GM20000 (cell line): ENCODE measurements at regions not wholly inside any gene's neighbourhood (a gene's known extent, or its start where the extent isn't known, plus 50 kb on each side); places are given as distances from the start of the nearest gene placed in this dataset.

ENCODE experiments used
- DNase-seq: peaks from one replicate; pipeline ENCODE4 v3.0.0; 2012; ENCODE audit warnings: low spot score
- TF ChIP-seq, protein P1 (sequence below): IDR thresholded peaks from 2 replicates; pipeline ENCODE4 v1.5.1; 2012; ENCODE audit warnings: mild to moderate bottlenecking, control low read depth; ENCODE audit errors: extremely low read depth, missing control alignments

DNA sequence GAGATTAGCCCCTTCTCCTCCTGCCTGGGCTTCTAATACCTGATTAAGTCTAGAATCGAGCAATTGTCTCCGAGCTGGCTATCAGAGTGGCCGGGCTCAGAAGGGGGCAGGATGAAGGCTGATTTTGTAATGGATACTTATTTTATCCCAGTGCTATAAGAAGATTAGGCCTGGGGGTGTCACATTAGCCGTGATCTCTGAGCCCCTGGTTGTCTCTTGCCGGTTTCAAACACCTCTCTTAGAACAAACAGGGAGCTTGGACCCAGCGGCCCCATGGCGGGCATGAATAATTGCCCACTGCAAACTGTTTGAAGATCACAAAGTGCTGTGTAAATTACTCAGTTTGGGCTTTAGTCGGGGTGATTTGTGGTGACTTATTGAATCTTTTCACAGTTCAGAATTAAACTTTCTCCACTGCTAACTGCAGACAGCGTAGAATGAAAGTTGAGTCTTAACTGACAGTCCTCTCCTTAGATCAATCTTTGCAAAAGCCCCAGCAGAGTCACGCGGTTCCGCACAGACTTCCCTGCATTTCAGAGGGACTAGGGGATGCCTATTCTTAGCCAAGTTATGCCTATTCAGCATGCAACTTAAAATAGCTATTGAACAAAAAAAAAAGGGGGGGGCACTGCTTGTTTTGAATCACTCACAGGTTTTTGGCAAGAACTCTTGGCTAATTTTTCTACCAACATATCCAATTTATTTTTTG lies 200.6 kb upstream of the IRX1 start:
- DNase-seq = no peak
- TF ChIP-seq, protein P1, sequence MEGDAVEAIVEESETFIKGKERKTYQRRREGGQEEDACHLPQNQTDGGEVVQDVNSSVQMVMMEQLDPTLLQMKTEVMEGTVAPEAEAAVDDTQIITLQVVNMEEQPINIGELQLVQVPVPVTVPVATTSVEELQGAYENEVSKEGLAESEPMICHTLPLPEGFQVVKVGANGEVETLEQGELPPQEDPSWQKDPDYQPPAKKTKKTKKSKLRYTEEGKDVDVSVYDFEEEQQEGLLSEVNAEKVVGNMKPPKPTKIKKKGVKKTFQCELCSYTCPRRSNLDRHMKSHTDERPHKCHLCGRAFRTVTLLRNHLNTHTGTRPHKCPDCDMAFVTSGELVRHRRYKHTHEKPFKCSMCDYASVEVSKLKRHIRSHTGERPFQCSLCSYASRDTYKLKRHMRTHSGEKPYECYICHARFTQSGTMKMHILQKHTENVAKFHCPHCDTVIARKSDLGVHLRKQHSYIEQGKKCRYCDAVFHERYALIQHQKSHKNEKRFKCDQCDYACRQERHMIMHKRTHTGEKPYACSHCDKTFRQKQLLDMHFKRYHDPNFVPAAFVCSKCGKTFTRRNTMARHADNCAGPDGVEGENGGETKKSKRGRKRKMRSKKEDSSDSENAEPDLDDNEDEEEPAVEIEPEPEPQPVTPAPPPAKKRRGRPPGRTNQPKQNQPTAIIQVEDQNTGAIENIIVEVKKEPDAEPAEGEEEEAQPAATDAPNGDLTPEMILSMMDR = no peak

DNA sequence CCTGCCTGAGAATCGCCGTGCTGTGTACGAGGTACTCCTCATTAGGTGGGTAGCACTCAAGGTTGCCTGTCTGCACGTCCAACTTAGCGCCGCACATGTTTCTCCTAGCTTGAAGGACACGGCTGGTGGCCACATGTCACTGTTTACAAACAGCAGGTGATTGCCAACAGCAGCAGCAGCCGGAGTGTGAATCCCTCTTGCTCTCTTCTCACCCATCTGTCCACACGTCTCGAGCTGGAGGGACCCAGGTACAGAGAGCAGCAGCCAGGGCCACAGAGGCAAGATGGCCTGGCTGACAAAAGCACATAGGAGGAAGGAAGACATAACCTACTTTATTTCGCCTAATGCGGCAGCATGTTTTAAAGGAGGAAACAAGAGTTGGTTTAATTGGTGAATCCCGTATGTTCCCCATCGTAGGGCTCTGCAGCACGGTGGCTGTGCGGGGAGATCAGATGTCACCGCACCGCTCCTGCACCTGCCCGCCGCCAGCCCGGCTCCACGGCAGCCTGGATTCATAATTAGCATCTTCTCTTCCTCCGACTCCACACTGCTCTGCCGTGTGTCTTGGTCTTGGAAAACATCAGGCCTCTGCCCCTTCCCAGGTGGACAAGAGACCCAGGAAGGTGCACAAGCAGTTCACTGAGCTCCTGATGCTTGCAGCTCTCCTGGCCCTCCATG lies 201.6 kb upstream of the IRX1 start:
- TF ChIP-seq, protein P1 = no peak
- DNase-seq = no peak

- no peak for DNase-seq
Observed at GRCh38 chr5:3393122-3393919, 202.3 kb upstream of the IRX1 start.

GRCh38 chr5:3392306-3392939 lies 203.2 kb upstream of the IRX1 start:
- peak; percentile 70 for DNase-seq
- TF ChIP-seq, protein P1 = no peak

More at GRCh38 chr5:3393122-3393919, 202.3 kb upstream of the IRX1 start:
- TF ChIP-seq, protein P1 = no peak

DNA sequence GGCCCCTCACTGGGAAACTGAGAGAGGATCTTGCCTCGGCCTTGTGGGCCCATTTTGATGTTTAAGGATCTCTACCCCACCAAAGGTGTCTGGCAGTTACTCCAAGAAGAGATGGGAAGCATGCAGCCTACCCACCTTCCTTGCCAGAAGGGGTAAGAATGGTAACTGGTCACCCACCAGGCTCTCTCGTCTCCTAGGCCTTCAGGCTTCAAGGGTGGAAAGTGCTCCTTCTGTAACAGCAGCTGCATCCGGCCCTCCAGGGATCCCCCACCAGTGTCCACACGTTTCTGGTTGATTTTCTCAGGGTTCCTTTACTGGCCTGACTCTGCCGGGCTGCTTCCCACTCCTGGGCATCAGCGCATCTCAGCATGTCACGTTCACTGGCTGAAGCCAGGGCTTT lies 204.4 kb upstream of the IRX1 start:
- TF ChIP-seq, protein P1 = no peak
- DNase-seq = no peak

DNA sequence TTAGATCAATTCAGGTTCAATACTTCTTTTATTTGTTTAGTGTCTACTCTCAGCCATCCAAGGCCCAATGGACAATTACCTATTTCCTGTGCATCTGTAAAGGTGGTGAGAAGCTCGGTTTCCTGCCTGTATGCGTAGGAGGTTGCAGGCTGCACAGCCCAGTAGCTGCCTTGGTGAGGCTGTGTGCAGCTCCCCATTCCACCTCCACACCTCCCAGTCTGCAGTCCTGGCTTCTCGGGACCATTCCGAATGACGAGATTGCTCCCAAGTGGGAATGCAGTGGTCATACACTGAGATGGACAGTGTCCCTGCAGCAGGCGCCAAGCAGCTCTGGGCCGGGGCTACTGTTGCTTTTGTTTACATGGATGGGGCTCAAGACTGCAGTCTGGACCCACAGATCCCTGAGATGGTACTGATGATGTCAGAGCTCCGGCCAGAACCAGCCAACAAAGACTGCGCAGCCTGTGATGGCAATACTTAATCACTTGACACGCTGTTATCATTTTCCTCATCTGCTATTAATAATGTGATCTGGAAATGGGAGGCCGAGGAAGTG lies 206.1 kb upstream of the IRX1 start:
- no peak for DNase-seq
- TF ChIP-seq, protein P1 = no peak

DNA sequence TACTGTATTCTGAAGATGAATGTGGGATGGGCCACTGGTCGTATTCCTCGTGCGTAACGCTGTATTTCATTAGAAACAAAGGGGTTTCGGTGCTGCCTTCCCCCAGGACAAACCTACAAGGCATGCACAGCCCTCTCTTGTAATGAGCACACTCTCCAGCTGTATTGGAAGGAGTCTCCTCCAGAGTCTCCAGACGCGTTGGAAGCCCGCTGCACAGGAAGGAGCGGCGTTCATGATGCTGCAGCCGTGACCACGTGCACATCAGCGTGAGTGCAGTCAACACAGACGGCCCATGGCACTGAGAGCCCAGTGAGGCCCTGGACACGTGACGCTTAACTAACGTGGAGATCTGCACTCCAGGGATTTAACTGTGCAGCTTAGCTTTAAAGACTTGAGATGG lies 209.0 kb upstream of the IRX1 start:
- no peak for DNase-seq
- TF ChIP-seq, protein P1 = no peak
